A549 (cell line): ENCODE measurements at regions not wholly inside any gene's neighbourhood (a gene's known extent, or its start where the extent isn't known, plus 50 kb on each side); places are given as distances from the start of the nearest gene placed in this dataset.
A peak's percentile ranks its signal among the peaks of the same experiment; 100 is the strongest.

Experiments
- ATAC-seq, 2 experiments: fragments of 200-7000 bp in 1 of 2; fragments of >200 bp in 1 of 2; cut with Nextera tagmentation in 1 of 2; cut with Tn5 transposase in 1 of 2; 3 replicates each; pipeline versions ENCODE4 v1.8.0 to v1.9.1; 2018 to 2020; ENCODE audit warnings: mild to moderate bottlenecking in 1 of 2, moderate library complexity in 1 of 2
- CTCF ChIA-PET: fragments of 300-600 bp; sonication (Branson Sonifier 250); formaldehyde crosslinking; extraction: SDS; loops from one replicate; lab custom pipeline; 2021; ENCODE audit warnings: antibody characterized with exemption, inconsistent platforms; lab: Yijun Ruan, JAX
- POLR2A ChIA-PET: fragments of 350-600 bp; formaldehyde crosslinking; extraction: SDS; loops from one replicate; lab custom pipeline; 2021; ENCODE audit warnings: antibody characterized with exemption, inconsistent platforms; lab: Yijun Ruan, JAX
- DNase-seq, 2 experiments: peaks; one replicate each; pipeline versions ENCODE4 v3.0.0 to v3.0.0-alpha.2; 2011 to 2016; ENCODE audit warnings: low read depth in 1 of 2, low spot score in 1 of 2
- FAIRE-seq: peaks from 2 replicates; lab custom pipeline; 2011; peaks lifted over from hg19 to GRCh38; lab: Jason Lieb, UNC
- H3K27ac ChIP-seq, 2 experiments: fragments of >200 bp; sonication (Bioruptor Twin); formaldehyde crosslinking; 3 replicates each; pipeline ENCODE4 v1.5.1; 2016 to 2017
- H3K4me1 ChIP-seq: fragments of >200 bp; sonication (Bioruptor Twin); formaldehyde crosslinking; 3 replicates; pipeline ENCODE4 v1.6.1; 2016
- H3K4me2 ChIP-seq: fragments of >200 bp; sonication (Bioruptor Twin); formaldehyde crosslinking; 3 replicates; pipeline ENCODE4 v1.6.1; 2016
- H3K4me3 ChIP-seq: fragments of >200 bp; sonication (Bioruptor Twin); formaldehyde crosslinking; 3 replicates; pipeline ENCODE4 v1.5.1; 2016
- H3K9me3 ChIP-seq: fragments of >200 bp; sonication (Bioruptor Twin); formaldehyde crosslinking; 3 replicates; pipeline ENCODE4 v1.6.1; 2016
- ATOH8 ChIP-seq: fragments of 250-450 bp; sonication (Bioruptor Pico); IDR thresholded peaks from 2 replicates; pipeline ENCODE4 v1.5.0; 2020; ENCODE audit warnings: low read depth, mild to moderate bottlenecking, moderate library complexity
- BHLHE40 ChIP-seq: IDR thresholded peaks from 2 replicates; pipeline ENCODE4 v1.6.1; 2012; ENCODE audit warnings: low read depth, low read length, inconsistent platforms
- CEBPB ChIP-seq, 2 experiments: fragments of >200 bp in 1 of 2; sonication (Bioruptor Twin) in 1 of 2; formaldehyde crosslinking in 1 of 2; IDR thresholded peaks; 2 replicates each; pipeline ENCODE4 v1.6.1; 2012 to 2016
- CTCF ChIP-seq: fragments of >200 bp; sonication (Bioruptor Twin); formaldehyde crosslinking; IDR thresholded peaks from 3 replicates; pipeline ENCODE4 v1.5.1; 2016
- EP300 ChIP-seq, 2 experiments: fragments of >200 bp; sonication (Bioruptor Twin); formaldehyde crosslinking; IDR thresholded peaks; 2 replicates in 1 of 2; 3 replicates in 1 of 2; pipeline ENCODE4 v1.6.1; 2016 to 2017
- ESRRA ChIP-seq: fragments of 150-350 bp; IDR thresholded peaks from 2 replicates; pipeline ENCODE4 v1.6.1; 2014; ENCODE audit warnings: mild to moderate bottlenecking, low read length, borderline replicate concordance
- FOSB ChIP-seq: fragments of 250-450 bp; sonication (Bioruptor Pico); IDR thresholded peaks from 2 replicates; pipeline ENCODE4 v1.5.0; 2020; ENCODE audit warnings: mild to moderate bottlenecking, moderate library complexity
- FOSL2 ChIP-seq, 2 experiments: fragments of 450-650 bp in 1 of 2; fragments of >200 bp in 1 of 2; sonication (Bioruptor Twin) in 1 of 2; formaldehyde crosslinking; IDR thresholded peaks; 2 replicates each; pipeline versions ENCODE4 v1.5.0 to v1.6.1; 2016 to 2020; ENCODE audit warnings: mild to moderate bottlenecking in 1 of 2, moderate library complexity in 1 of 2
- GATA3 ChIP-seq: IDR thresholded peaks from 2 replicates; pipeline ENCODE4 v1.6.1; 2012; ENCODE audit warnings: borderline replicate concordance
- HDAC2 ChIP-seq: fragments of 200-600 bp; sonication (generic); IDR thresholded peaks from 2 replicates; pipeline ENCODE4 v1.6.1; 2016
- HOXA7 ChIP-seq: fragments of 250-450 bp; sonication (Bioruptor Pico); IDR thresholded peaks from 2 replicates; pipeline ENCODE4 v1.5.0; 2020; ENCODE audit warnings: mild to moderate bottlenecking, moderate library complexity
- HOXB5 ChIP-seq: fragments of 250-450 bp; sonication (Bioruptor Pico); IDR thresholded peaks from 2 replicates; pipeline ENCODE4 v1.5.0; 2020; ENCODE audit warnings: mild to moderate bottlenecking, moderate library complexity
- JUN ChIP-seq, 2 experiments: fragments of >200 bp; sonication (Bioruptor Twin); formaldehyde crosslinking; IDR thresholded peaks; 2 replicates in 1 of 2; 3 replicates in 1 of 2; pipeline ENCODE4 v1.6.1; 2016 to 2017
- JUNB ChIP-seq: fragments of >200 bp; sonication (Bioruptor Twin); formaldehyde crosslinking; IDR thresholded peaks from 2 replicates; pipeline ENCODE4 v1.6.1; 2016
- KDM1A ChIP-seq: fragments of 200-600 bp; sonication (generic); IDR thresholded peaks from 2 replicates; pipeline ENCODE4 v1.6.1; 2016; ENCODE audit warnings: low read depth, mild to moderate bottlenecking
- MAX ChIP-seq: IDR thresholded peaks from 2 replicates; pipeline ENCODE4 v1.6.1; 2012
- MYC ChIP-seq: IDR thresholded peaks from 2 replicates; pipeline ENCODE4 v1.6.1; 2012; ENCODE audit warnings: mild to moderate bottlenecking, inconsistent platforms, low read length, improper control_type of control experiment, borderline replicate concordance
- NR3C1 ChIP-seq: fragments of >200 bp; sonication (Bioruptor Twin); formaldehyde crosslinking; IDR thresholded peaks from 3 replicates; pipeline ENCODE4 v1.6.1; 2017
- PBX3 ChIP-seq: IDR thresholded peaks from 2 replicates; pipeline ENCODE4 v1.6.1; 2012
- PHF8 ChIP-seq: fragments of 200-600 bp; sonication (generic); IDR thresholded peaks from 2 replicates; pipeline ENCODE4 v1.6.1; 2016; ENCODE audit warnings: low read depth, mild to moderate bottlenecking, antibody characterized with exemption, moderate library complexity, borderline replicate concordance
- POLR2A ChIP-seq: IDR thresholded peaks from 2 replicates; pipeline ENCODE4 v1.6.1; 2012; ENCODE audit warnings: mild to moderate bottlenecking, low read length
- RAD21 ChIP-seq, 2 experiments: fragments of >200 bp in 1 of 2; sonication (Bioruptor Twin) in 1 of 2; formaldehyde crosslinking in 1 of 2; IDR thresholded peaks in 1 of 2; conservative IDR thresholded peaks in 1 of 2; 2 replicates in 1 of 2; 3 replicates in 1 of 2; pipeline ENCODE4 v1.6.1; 2012 to 2018; ENCODE audit warnings: inconsistent platforms in 1 of 2
- RARB ChIP-seq: fragments of 250-450 bp; sonication (Bioruptor Pico); IDR thresholded peaks from 2 replicates; pipeline ENCODE4 v1.8.0; 2021; ENCODE audit warnings: mild to moderate bottlenecking, moderate library complexity
- RCOR1 ChIP-seq: fragments of 150-350 bp; IDR thresholded peaks from 2 replicates; pipeline ENCODE4 v1.6.1; 2014; ENCODE audit warnings: antibody characterized with exemption, low read length, low read depth
- SMC3 ChIP-seq: fragments of >200 bp; sonication (Bioruptor Twin); formaldehyde crosslinking; IDR thresholded peaks from 3 replicates; pipeline ENCODE4 v1.6.1; 2018; ENCODE audit warnings: inconsistent platforms
- ZC3H11A ChIP-seq: fragments of 450-650 bp; IDR thresholded peaks from 2 replicates; pipeline ENCODE4 v1.6.1; 2014; ENCODE audit warnings: antibody characterized with exemption, mild to moderate bottlenecking
- ZNF302 ChIP-seq: fragments of 250-450 bp; sonication (Bioruptor Pico); IDR thresholded peaks from 2 replicates; pipeline ENCODE4 v1.9.0; 2021; ENCODE audit warnings: inconsistent platforms, mild to moderate bottlenecking, moderate library complexity
- ZSCAN20 ChIP-seq: fragments of 250-450 bp; sonication (Bioruptor Pico); IDR thresholded peaks from 2 replicates; pipeline ENCODE4 v1.8.0; 2022; ENCODE audit warnings: mild to moderate bottlenecking, moderate library complexity
- WGBS: methylation state at CpG from one replicate; pipeline ENCODE4 v1.1.6; 2017; ENCODE audit errors: missing lambda C conversion rate; 5-methylcytosine and 5-hydroxymethylcytosine counted together
- TF ChIP-seq, protein P1 (sequence below): IDR thresholded peaks from 2 replicates; pipeline ENCODE4 v1.6.1; 2012; ENCODE audit warnings: low read depth, borderline replicate concordance
- TF ChIP-seq, protein P2 (sequence below): fragments of >200 bp; sonication (Bioruptor Twin); formaldehyde crosslinking; IDR thresholded peaks from 2 replicates; pipeline ENCODE4 v1.6.1; 2016

DNA sequence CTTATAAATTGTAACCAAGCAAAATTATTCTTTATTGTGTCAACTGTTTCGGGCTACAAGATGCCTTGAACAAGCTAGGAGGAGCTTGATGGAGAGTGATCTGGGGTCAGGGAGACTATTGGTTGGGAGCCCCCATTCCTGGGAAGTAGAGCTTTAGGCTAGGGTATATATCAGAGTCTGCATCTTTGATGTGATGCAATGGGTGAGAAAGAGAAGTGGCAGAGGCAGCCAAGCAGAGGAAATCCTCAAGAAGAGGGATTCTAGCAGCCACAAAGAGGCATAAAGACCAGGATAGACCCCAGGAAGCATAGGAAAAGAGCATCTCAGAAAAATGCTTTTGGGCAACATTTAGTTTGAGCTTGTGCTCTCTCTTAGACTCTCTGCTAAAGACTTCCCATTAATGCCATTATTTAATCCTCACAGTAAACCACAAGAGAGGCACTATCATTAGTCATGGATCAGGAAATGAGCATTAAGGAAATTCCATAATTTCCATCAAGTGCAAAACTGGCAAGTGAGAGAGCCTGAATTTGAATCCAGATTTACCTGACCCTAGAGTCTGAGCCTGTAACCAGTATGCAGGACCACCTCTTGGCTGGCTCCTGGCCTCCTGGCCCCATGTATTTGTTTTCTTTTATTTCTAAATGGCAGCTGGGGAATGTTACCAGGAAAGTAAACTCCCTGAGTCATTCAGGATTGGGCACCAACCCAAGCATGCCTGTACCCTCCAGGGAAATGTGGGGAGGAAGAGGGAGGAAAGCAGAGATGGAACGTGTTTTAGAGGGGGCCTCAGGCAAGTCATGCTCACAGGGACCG lies 118.7 kb downstream of the RPL22L1 start:
- Histone ChIP-seq H3K9me3 (no peaks in the 10 kb centered on the region), H3K4me1 (peaks cover 32% of the 10 kb centered on the region), H3K27ac (peak overlapping the region; percentile 65 to 78), H3K4me2 (peak overlapping the region; percentile 66), H3K4me3 (no peak overlapping the region)
- DNase-seq (peak; percentile 9 to 45), ATAC-seq (peak; percentile 81 to 92), FAIRE-seq (no peak)
- 29% methylated on average over 3 of the region's 3 CpGs for WGBS
- POLR2A ChIA-PET: no interaction called here
- TF ChIP-seq HOXB5 (CRISPR knock-in tag) (0 out of 2 replicates have a peak, but pooled peaks have one; percentile 25), JUN (IDR thresholded peaks at IDR 0.05) (no peak), RCOR1 (no peak), CTCF (no peak), HOXA7 (CRISPR knock-in tag) (no peak), FOSL2 (IDR thresholded peaks at IDR 0.05) (0 out of 2 replicates have a peak, but pooled peaks have one; percentile 18), FOSL2 (CRISPR knock-in tag; IDR thresholded peaks at IDR 0.05) (peak; percentile 47; the same call in 1 of the 2 replicates), KDM1A (no peak), NR3C1 (no peak), FOSB (no peak), ZC3H11A (no peak), JUNB (peak; percentile 57; the same call in 1 of the 2 replicates), BHLHE40 (no peak), RAD21 (conservative IDR thresholded peaks at IDR 0.05 in 1 of 2, IDR thresholded peaks at IDR 0.05 in 1 of 2) (no peak), GATA3 (peak; percentile 40; the same call in 1 of the 2 replicates), ATOH8 (CRISPR knock-in tag) (no peak), POLR2A (no peak), CEBPB (IDR thresholded peaks at IDR 0.05) (no peak), ZSCAN20 (CRISPR knock-in tag) (no peak), HDAC2 (no peak), MAX (peak; percentile 67), ESRRA (no peak)
- TF ChIP-seq, protein P1, sequence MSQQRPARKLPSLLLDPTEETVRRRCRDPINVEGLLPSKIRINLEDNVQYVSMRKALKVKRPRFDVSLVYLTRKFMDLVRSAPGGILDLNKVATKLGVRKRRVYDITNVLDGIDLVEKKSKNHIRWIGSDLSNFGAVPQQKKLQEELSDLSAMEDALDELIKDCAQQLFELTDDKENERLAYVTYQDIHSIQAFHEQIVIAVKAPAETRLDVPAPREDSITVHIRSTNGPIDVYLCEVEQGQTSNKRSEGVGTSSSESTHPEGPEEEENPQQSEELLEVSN: no peak
- TF ChIP-seq, protein P2, sequence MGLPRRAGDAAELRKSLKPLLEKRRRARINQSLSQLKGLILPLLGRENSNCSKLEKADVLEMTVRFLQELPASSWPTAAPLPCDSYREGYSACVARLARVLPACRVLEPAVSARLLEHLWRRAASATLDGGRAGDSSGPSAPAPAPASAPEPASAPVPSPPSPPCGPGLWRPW: no peak
- CTCF ChIA-PET: interaction anchor here (1.3 to 2.2 kb wide), 2 partner anchors 9 to 58 kb away, joined by 5 to 10 read pairs; no protein-coding TSS in a partner anchor

- WGBS: 85% methylated on average over 2 of the region's 2 CpGs
- FAIRE-seq (no peak), ATAC-seq (no peak)
- Histone ChIP-seq H3K9me3 (no peaks in the 10 kb centered on the region), H3K4me1 (peaks cover 38% of the 10 kb centered on the region)
- POLR2A ChIA-PET: no interaction called here
- no peak for TF ChIP-seq PBX3
- no peak for TF ChIP-seq JUNB
- no peak for TF ChIP-seq SMC3
- no peak for TF ChIP-seq EP300 (IDR thresholded peaks at IDR 0.05)
- TF ChIP-seq KDM1A: no peak
- no peak for TF ChIP-seq ZNF302
- TF ChIP-seq GATA3: no peak
- no peak for TF ChIP-seq ZSCAN20 (CRISPR knock-in tag)
- no peak for TF ChIP-seq FOSL2 (IDR thresholded peaks at IDR 0.05)
- no peak for TF ChIP-seq FOSL2 (CRISPR knock-in tag; IDR thresholded peaks at IDR 0.05)
- TF ChIP-seq RARB: no peak
- no peak for TF ChIP-seq PHF8
- TF ChIP-seq MYC: no peak
- TF ChIP-seq, all 56 proteins: peak for 0
- no peak for DNase-seq
- H3K4me3 ChIP-seq: no peak overlapping the region
- no peak overlapping the region for H3K4me2 ChIP-seq
- CTCF ChIA-PET: interaction anchor here (0.6 to 2.2 kb wide), 4 partner anchors 8 to 504 kb away, joined by 3 to 10 read pairs (median 4); no protein-coding TSS in a partner anchor
- peak overlapping the region; percentile 65 to 69; a peak in 5 of 6 replicates for H3K27ac ChIP-seq
These were observed 119.5 kb downstream of the RPL22L1 start for GRCh38 chr3:170750478-170750830.
